SK-N-SH treated with all-trans-retinoic acid at 6 μM for 48 hours (cell line): ENCODE measurements at regions not wholly inside any gene's neighbourhood (a gene's known extent, or its start where the extent isn't known, plus 50 kb on each side); places are given as distances from the start of the nearest gene placed in this dataset.

Source experiments
- ATAC-seq: fragments of 200-7000 bp; cut with Tn5 transposase; 3 replicates; pipeline ENCODE4 v1.9.1; 2020; ENCODE audit warnings: mild to moderate bottlenecking, moderate library complexity
- ARNTL ChIP-seq: fragments of 450-650 bp; formaldehyde crosslinking; IDR thresholded peaks from 2 replicates; pipeline ENCODE4 v1.5.0; 2020; ENCODE audit warnings: low read depth, mild to moderate bottlenecking, moderate library complexity, borderline replicate concordance
- CREB5 ChIP-seq: fragments of 250-450 bp; sonication (Bioruptor Pico); IDR thresholded peaks from 2 replicates; pipeline ENCODE4 v1.5.1; 2020; ENCODE audit warnings: low read depth, mild to moderate bottlenecking, moderate library complexity
- CSRNP3 ChIP-seq: fragments of 250-450 bp; sonication (Bioruptor Pico); IDR thresholded peaks from 2 replicates; pipeline ENCODE4 v1.5.1; 2021; ENCODE audit warnings: mild to moderate bottlenecking, moderate library complexity
- ESRRG ChIP-seq: fragments of 250-450 bp; sonication (Bioruptor Pico); IDR thresholded peaks from 2 replicates; pipeline ENCODE4 v1.6.1; 2021; ENCODE audit warnings: mild to moderate bottlenecking
- ISL1 ChIP-seq: fragments of 250-450 bp; sonication (Bioruptor Pico); IDR thresholded peaks from 2 replicates; pipeline ENCODE4 v2.1.2; 2022; ENCODE audit warnings: mild to moderate bottlenecking, moderate library complexity
- OSR1 ChIP-seq: fragments of 250-450 bp; sonication (Bioruptor Pico); IDR thresholded peaks from 2 replicates; pipeline ENCODE4 v1.8.0; 2022; ENCODE audit warnings: moderate library complexity, mild to moderate bottlenecking, inconsistent platforms
- PPARA ChIP-seq: fragments of 250-450 bp; sonication (Bioruptor Pico); IDR thresholded peaks from 2 replicates; pipeline ENCODE4 v1.5.0; 2020; ENCODE audit warnings: mild to moderate bottlenecking, borderline replicate concordance
- TCF4 ChIP-seq: fragments of 250-450 bp; sonication (Bioruptor Pico); IDR thresholded peaks from 2 replicates; pipeline ENCODE4 v1.8.0; 2021; ENCODE audit warnings: mild to moderate bottlenecking, moderate library complexity, borderline replicate concordance
- TSHZ2 ChIP-seq: fragments of 250-450 bp; sonication (Bioruptor Pico); IDR thresholded peaks from 2 replicates; pipeline ENCODE4 v1.5.0; 2020; ENCODE audit warnings: mild to moderate bottlenecking, moderate library complexity
- ZC3H10 ChIP-seq: fragments of 250-450 bp; sonication (Bioruptor Pico); IDR thresholded peaks from 2 replicates; pipeline ENCODE4 v1.5.1; 2021; ENCODE audit warnings: mild to moderate bottlenecking, moderate library complexity
- ZFP30 ChIP-seq: fragments of 450-650 bp; formaldehyde crosslinking; IDR thresholded peaks from 2 replicates; pipeline ENCODE4 v1.5.0; 2022; ENCODE audit warnings: mild to moderate bottlenecking, moderate library complexity
- ZNF565 ChIP-seq: fragments of 450-650 bp; formaldehyde crosslinking; conservative IDR thresholded peaks from 2 replicates; pipeline ENCODE4 v1.5.0; 2020; ENCODE audit warnings: low read depth, mild to moderate bottlenecking, moderate library complexity
- ZNF70 ChIP-seq: fragments of 450-650 bp; formaldehyde crosslinking; IDR thresholded peaks from 2 replicates; pipeline ENCODE4 v1.5.0; 2020; ENCODE audit warnings: mild to moderate bottlenecking, moderate library complexity
- ZNF8 ChIP-seq: fragments of 450-650 bp; formaldehyde crosslinking; IDR thresholded peaks from 2 replicates; pipeline ENCODE4 v1.5.0; 2020; ENCODE audit warnings: mild to moderate bottlenecking, moderate library complexity
- TF ChIP-seq, protein P1 (sequence below): fragments of 250-450 bp; sonication (Bioruptor Pico); IDR thresholded peaks from 2 replicates; pipeline ENCODE4 v1.8.0; 2020; ENCODE audit warnings: mild to moderate bottlenecking, moderate library complexity, borderline replicate concordance
- TF ChIP-seq, protein P2 (sequence below): fragments of 250-450 bp; sonication (Bioruptor Pico); IDR thresholded peaks from 2 replicates; pipeline ENCODE4 v1.8.0; 2021; ENCODE audit warnings: low read depth, mild to moderate bottlenecking, moderate library complexity, borderline replicate concordance

DNA sequence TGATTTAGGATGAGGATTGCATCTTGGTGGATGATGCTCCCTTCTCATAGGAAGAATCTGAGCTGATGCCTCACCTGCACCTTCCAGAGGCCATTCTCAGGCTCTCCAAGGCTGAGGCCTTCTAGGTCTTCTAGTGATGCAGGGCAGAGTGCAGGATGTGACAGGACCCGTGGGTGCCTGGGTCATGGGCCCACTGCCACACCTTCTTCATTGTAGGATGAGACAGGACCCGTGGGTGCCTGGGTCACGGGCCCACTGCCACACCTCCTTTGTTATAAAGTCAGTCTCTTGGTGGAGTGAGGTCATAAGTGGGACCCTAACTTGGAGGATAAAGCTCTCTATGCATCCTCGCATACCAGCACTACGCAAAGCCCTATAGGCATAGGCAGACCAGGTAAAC lies 109.9 kb upstream of the TCERG1L start (continued):
- TF ChIP-seq, protein P1, sequence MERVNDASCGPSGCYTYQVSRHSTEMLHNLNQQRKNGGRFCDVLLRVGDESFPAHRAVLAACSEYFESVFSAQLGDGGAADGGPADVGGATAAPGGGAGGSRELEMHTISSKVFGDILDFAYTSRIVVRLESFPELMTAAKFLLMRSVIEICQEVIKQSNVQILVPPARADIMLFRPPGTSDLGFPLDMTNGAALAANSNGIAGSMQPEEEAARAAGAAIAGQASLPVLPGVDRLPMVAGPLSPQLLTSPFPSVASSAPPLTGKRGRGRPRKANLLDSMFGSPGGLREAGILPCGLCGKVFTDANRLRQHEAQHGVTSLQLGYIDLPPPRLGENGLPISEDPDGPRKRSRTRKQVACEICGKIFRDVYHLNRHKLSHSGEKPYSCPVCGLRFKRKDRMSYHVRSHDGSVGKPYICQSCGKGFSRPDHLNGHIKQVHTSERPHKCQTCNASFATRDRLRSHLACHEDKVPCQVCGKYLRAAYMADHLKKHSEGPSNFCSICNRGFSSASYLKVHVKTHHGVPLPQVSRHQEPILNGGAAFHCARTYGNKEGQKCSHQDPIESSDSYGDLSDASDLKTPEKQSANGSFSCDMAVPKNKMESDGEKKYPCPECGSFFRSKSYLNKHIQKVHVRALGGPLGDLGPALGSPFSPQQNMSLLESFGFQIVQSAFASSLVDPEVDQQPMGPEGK (CRISPR knock-in tag): no peak
- TF ChIP-seq OSR1 (CRISPR knock-in tag) (no peak), CREB5 (no peak), ZNF70 (CRISPR knock-in tag) (no peak), PPARA (no peak)

GRCh38 chr10:131422731-131423130 lies 111.2 kb upstream of the TCERG1L start:
- no peak for ATAC-seq
- TF ChIP-seq CSRNP3 (CRISPR knock-in tag) (no peak), TSHZ2 (CRISPR knock-in tag) (no peak), OSR1 (CRISPR knock-in tag) (no peak), ZFP30 (no peak), ESRRG (CRISPR knock-in tag) (no peak), ISL1 (CRISPR knock-in tag) (no peak)

DNA sequence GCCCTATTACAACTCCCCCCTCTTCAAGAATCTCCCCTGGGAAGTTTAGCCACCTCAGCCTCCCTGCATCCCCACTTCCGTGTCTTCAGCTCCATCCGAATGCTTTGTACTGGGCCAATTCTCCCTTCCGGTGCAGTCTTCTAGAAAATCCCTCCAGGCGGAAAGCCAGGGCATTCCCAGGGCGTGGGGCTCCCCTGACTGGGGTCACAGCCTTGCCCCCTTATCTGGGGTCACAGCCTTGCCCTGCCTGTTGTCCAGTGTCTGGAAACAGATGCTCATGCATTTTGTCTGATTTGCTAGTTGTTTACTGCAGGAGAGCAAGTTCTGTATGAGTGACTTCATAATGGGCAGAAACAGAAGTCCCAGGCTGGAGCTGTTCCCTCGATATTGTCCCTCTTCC lies 112.5 kb upstream of the TCERG1L start:
- TF ChIP-seq ZC3H10: no peak
- no peak for TF ChIP-seq PPARA
- TF ChIP-seq TSHZ2 (CRISPR knock-in tag): no peak
- no peak for TF ChIP-seq TCF4
- no peak for TF ChIP-seq ZNF565 (CRISPR knock-in tag)
- no peak for TF ChIP-seq OSR1 (CRISPR knock-in tag)
- no peak for TF ChIP-seq ESRRG (CRISPR knock-in tag)
- TF ChIP-seq ISL1 (CRISPR knock-in tag): no peak
- TF ChIP-seq, protein P2, sequence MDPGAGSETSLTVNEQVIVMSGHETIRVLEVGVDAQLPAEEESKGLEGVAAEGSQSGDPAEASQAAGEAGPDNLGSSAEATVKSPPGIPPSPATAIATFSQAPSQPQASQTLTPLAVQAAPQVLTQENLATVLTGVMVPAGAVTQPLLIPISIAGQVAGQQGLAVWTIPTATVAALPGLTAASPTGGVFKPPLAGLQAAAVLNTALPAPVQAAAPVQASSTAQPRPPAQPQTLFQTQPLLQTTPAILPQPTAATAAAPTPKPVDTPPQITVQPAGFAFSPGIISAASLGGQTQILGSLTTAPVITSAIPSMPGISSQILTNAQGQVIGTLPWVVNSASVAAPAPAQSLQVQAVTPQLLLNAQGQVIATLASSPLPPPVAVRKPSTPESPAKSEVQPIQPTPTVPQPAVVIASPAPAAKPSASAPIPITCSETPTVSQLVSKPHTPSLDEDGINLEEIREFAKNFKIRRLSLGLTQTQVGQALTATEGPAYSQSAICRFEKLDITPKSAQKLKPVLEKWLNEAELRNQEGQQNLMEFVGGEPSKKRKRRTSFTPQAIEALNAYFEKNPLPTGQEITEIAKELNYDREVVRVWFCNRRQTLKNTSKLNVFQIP (CRISPR knock-in tag): no peak
- TF ChIP-seq ARNTL (CRISPR knock-in tag): no peak
- no peak for TF ChIP-seq ZNF8 (CRISPR knock-in tag)
- no peak for ATAC-seq
